Dedifferentiated amniotic fluid mesenchymal stem cell (primary cell): ENCODE measurements at regions not wholly inside any gene's neighbourhood (a gene's known extent, or its start where the extent isn't known, plus 50 kb on each side); places are given as distances from the start of the nearest gene placed in this dataset.
A peak's percentile ranks its signal among the peaks of the same experiment; 100 is the strongest.

Source experiments
- DNase-seq: peaks from one replicate; pipeline ENCODE4 v3.0.0-alpha.2; 2016; ENCODE audit errors: extremely low spot score

DNA sequence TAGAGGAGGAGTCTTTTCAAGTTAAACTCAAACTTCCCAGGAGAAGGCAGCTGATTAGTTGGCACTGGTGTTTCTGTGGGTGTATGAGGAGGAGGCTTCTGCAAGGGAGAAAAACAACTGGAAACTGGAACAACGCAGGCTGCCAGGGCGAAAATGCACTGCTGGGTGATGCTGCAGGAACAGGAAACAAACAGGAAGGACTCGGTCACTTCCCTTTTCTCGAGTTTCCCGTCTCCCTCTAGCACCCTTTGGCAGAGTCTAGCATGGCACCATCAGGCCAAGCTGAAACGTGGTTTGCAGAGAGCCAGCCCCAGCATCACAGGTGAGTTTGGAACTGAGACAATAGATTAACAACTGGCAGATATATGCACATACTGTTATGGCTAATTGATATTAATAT, 77.5 kb upstream of the CAST start:
- DNase-seq: no peak

DNA sequence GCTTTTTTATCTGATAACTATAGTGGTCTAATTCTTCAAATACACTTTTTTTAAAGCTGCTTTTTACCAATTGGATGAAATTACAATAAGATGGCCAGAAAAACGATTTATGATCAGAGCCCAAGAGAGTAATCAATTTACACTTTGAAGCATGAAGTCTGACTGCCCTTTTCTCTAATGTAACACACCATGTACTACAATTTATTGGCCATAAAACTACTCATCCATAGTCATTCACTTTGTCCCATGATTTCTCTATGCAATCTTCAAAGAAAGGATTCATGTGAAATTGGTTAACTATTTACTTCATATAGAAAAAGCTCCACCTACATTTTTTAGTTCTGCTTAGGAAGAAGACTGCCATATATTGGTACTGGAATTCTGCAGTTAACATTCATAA, 73.6 kb upstream of the CAST start:
- no peak for DNase-seq

DNA sequence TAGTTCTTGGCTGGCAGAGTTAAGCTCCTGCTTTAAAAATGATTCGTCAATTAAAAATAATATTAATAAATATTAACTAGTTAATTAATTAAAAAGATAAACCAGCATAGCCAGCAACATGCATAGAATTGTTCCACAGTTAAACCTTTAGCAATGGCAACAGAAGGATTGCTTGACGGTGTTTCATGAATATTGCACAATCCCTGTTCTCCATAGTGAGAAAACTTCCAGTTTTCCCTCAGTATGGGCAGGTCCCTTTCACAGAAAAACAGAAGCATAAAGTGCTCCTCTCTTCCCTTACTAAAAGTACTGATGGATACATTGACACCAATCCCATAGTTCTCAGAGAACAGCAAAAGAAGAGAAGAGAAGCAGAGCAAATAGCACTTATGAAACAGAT, 71.4 kb upstream of the CAST start:
- no peak for DNase-seq

DNA sequence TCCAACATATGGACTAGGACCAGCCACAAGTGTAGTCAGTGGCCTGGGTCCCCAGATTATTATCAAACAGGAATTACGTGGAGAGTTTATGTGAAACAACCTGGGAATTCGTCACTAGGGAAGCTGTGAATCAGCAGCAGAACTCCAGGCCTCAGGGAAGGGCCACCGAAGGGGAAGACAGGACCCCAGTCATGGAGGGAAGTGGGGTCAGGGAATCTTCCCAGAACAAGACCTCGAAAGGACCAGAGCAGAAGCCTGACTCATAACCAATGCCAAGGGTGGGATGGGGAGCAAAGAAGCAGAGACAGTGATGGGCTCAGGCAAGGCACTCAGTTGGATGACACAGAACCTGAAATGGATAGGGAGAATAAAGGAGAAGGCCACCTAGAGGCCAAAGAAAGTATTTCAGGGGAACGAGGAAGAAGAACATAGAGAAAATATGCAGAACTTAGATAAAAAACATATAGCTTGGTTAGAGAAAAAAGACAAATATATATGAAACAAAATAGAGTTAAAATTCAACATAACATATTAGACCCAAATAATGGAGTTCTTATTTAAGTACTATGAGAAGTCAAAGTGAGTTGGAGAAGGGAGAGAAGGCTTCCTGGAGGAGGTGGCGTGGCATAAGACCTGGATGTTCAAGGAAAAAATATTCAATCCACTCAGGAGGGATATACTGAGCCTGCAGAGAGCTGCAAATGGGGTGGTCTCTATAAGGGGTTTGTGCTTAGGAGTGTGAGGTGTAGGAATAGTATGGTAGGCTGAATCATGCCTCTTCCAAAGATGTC, 66.7 kb upstream of the CAST start:
- DNase-seq: no peak

DNA sequence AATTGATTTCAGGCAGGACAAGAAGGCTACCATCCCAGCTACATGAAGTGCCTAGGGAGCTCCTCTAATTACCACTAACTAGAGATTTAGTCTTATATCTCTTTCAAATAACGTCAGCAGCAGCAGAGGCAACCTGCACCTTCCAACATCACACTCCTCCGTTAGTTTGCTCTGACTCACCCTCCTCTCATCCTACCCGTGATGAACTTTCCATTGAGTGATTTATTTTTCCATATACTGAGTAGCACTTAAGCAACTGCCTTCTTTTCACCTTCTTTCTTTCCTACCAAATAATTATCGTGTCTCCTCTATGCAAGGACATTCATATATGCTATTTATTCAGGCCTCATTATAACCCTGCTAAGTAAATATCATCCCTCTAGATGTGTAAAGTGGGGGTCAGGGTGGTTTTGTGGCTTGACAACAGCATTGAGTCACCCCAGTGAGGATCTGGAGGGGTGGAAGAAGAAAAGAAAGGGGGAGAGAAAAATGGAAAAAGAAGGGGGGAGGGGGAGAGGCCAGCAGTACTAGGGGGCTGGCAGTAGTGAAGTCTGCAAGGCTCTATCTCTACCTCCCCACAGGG, 64.6 kb upstream of the CAST start:
- no peak for DNase-seq

DNA sequence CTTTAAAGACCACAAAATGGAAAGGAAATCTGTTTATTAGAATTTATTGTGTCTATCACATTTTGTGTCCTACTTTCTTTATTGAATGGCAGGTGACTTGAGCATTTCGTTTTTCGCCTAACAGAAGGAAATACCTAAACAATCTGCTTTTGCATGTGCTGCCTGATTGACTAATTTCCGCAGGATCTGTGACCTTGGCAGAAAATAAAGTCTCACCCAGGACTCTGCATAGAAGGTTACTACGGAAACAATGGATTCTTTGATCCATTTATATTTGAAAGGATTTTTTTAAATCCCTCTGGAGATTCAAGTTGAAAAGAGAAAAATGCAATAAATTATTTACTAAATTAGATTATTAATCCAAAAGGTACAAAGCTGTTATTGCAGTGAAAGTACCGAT, 61.0 kb upstream of the CAST start:
- DNase-seq: no peak

DNA sequence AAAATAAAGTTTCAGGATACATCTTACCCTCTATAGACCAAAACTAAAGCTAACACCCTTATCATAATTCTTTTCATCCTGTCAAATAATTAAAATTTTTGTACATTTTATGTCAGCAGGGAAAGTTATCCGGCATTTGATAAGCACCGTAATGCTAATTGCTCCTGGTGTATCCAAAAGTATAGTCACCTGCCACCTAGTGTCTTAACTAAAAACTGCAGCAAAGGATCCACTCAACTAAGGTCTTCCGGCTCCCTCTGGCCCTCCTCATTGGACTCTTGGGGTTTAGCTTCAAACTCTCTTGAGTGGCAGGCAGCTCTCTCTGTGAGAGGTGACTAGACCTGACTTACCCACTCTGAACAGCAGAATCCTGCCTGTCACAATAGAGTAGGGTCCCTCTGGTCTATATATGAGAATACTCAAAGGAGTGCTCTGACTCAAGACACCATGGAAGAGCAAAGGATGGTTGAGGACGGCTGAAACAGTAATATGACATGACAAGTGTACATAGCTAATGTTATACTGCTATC, 60.4 kb upstream of the CAST start:
- DNase-seq: peak; percentile 83

DNA sequence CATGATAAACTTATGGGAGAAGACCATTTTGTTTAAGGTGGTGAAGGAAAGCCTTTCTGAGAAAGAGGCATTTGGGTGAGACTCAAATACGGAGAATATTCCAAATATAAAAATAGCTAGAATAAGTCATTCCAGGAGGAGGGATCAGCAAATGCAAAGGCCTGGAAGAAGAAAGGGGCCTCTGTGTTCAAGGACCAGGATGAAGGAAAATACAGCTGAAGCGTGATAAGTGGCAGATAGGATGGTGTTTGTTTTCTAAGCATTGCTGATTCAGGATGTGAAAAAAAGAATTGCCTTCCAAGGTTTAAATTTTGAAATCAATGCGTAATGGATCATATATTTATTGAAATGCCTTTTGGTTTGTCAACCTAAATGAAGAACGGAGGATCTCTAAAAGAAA, 59.4 kb upstream of the CAST start:
- DNase-seq: no peak

DNA sequence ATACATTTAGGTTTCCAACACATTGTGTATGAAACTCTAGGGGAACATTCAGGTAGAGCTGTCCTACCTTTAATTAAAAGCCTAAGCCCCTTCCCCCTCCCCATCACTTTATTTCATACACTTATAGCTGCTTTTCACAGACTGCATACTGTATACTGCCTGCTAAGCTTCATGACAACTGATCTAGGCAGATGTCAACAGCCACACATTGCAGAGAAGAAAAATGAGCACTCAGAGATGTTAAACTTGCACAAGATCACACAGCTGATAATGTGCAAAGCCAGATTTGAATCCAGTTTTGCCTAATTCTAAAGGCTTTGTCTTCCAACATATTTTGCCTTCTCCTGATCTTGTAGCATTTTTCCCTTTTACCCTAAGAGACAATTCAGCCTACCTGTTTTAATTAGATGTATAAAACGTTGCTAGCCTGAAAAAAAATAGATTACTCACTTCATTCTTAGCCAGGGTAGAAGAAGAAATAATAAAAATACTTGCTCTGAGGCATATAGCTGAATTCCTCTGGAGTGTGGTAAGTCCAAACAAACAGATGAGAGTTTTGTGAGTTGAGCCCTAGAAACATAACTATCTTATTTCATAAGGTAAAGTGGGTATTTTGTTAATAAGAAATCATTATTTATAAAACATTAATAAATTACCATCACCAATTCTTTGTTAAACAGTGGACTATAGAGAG, 56.9 kb upstream of the CAST start:
- no peak for DNase-seq

DNA sequence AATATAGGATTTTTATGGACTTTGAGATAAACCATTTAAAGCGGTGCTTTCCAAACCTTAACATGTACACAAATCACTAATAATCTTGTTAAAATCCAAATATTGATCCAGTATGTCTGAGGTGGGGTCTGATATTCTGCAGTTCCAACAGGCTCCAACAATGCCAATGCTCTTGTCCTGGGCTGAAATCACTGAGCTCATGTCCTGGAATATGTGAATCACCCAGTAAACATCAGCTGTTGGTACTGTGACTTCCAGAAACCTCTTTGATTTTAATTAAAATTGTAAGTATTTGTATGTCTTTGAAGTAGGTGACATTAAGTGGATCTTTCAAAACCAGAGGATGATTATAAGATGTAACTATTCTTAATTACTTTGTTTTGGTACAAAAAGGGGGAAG, 52.8 kb upstream of the CAST start:
- no peak for DNase-seq

DNA sequence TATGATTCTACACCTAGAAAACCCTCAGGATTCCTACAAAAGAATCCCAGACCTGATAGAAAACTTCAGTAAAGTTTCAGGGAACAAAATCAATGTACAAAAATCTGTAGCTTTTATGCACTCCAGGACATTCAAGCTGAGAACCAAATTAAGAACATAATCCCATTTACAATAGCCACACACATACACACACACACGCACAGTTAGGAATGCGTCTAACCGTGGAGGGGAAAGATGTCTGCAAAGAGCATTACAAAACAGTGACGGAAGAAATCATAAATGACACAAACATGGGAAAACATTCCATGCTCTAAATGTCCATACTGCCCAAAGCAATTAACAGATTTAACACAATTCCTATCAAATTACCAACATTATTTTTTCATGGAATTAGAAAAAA, 51.4 kb upstream of the CAST start:
- no peak for DNase-seq

DNA sequence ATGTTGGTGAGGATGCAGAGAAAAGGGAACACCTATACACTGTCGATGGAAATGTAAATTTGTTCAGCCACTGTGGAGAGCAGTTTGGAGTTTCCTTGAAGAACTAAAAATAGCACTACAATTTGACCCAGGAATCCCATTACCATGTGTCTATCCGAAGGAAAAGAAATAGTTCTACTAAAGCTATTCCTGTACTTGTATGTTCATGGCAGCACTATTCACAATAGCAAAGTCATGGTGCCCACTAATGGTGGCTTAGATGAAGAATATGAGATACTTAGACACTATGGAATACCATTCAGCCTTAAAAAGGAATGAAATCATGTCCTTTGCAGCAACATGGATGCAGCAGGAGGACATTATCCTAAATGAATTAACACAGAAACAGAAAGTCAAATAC, 50.2 kb upstream of the CAST start:
- DNase-seq: no peak
